ENCODE measurements at regions not wholly inside any gene's neighbourhood (a gene's known extent, or its start where the extent isn't known, plus 50 kb on each side); places are given as distances from the start of the nearest gene placed in this dataset.

DNA sequence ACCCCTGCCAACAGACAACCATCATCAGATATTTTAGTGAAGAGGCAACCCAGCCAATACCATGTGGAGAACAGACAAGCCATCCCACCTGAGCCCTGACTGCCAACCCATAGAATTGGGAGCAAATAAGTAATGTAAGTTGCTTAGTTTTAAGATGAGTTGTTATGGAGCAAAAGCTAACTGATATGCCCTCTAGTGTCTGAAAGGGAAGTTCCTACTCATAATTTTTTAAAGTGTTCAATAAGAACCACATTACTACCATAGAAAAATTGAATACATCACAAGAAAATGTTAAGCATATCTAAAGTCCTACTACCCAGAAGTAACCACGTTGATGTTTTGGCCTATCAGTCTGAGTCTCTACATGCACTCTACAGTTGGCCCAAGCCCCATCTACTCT, 50.8 kb upstream of the SLC36A4 start:
- H3K36me3 ChIP-seq (replicated peaks in 1 of 2): no peaks in the 10 kb centered on the region
- 12 to 25% (median 22%) methylated on average over 1 of the region's 1 CpG for WGBS, 4 donors
- peaks cover 17 to 21% of the 10 kb centered on the region in 2 donors for H3K4me1 ChIP-seq (replicated peaks in 1 of 2)
- no peak overlapping the region for H3K27ac ChIP-seq
- no peak for DNase-seq
- no peak overlapping the region for H3K4me3 ChIP-seq
- no peak for TF ChIP-seq POLR2A (IDR thresholded peaks at IDR 0.05)
- TF ChIP-seq, protein P1, sequence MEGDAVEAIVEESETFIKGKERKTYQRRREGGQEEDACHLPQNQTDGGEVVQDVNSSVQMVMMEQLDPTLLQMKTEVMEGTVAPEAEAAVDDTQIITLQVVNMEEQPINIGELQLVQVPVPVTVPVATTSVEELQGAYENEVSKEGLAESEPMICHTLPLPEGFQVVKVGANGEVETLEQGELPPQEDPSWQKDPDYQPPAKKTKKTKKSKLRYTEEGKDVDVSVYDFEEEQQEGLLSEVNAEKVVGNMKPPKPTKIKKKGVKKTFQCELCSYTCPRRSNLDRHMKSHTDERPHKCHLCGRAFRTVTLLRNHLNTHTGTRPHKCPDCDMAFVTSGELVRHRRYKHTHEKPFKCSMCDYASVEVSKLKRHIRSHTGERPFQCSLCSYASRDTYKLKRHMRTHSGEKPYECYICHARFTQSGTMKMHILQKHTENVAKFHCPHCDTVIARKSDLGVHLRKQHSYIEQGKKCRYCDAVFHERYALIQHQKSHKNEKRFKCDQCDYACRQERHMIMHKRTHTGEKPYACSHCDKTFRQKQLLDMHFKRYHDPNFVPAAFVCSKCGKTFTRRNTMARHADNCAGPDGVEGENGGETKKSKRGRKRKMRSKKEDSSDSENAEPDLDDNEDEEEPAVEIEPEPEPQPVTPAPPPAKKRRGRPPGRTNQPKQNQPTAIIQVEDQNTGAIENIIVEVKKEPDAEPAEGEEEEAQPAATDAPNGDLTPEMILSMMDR (IDR thresholded peaks at IDR 0.05): no peak
- intact Hi-C loops (cut with DNase I): no loop called here
- H3K9me3 ChIP-seq (replicated peaks in 1 of 3): no peaks in the 10 kb centered on the region
- no peaks in the 10 kb centered on the region for H3K27me3 ChIP-seq

DNA sequence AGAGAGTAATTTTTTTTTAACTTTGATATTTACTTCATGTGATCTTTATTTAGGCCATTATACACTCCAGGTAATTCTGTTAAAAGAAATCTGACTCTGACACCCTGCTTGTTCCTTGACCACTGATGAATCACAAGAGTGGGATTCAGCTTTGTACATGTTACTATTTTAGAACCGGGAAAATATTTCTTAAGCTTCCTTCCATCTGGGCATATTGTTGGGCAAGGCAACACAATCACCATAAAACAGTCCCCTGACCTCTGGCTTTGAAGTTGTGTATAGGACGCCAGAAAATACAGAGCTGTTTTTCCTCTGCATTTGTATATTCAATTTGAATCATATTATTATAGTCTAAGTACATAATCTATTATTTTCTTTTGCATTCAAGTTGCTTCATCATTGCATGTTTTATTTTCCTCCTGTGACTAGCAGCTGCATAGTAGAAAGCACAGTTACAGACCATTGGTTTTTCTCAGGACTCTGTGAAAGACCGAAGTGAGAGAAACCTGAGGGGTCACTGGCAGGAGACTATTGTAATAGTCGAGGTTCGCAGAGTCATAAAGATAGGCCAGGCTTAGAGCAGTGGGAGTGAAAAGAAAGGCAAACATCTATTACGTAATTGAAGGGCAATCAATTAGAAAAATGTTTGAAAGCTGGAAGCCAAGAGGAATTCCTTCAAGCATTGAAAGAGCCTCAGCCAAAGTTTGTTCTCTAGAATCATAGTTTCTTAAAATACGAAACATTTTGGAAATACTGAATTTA, 51.8 kb upstream of the SLC36A4 start:
- no peaks in the 10 kb centered on the region for H3K9me3 ChIP-seq (replicated peaks in 1 of 3)
- no peak for DNase-seq
- H3K27me3 ChIP-seq: no peaks in the 10 kb centered on the region
- H3K36me3 ChIP-seq (replicated peaks in 1 of 2): no peaks in the 10 kb centered on the region
- peaks cover 17 to 21% of the 10 kb centered on the region in 2 donors for H3K4me1 ChIP-seq (replicated peaks in 1 of 2)
- no peak overlapping the region for H3K27ac ChIP-seq
- intact Hi-C loops (cut with DNase I): no loop called here
- TF ChIP-seq, protein P1 (IDR thresholded peaks at IDR 0.05): no peak
- no peak for TF ChIP-seq POLR2A (IDR thresholded peaks at IDR 0.05)
- no peak overlapping the region for H3K4me3 ChIP-seq
- WGBS, 4 donors: 27 to 37% (median 34%) methylated on average over 7 of the region's 7 CpGs

DNA sequence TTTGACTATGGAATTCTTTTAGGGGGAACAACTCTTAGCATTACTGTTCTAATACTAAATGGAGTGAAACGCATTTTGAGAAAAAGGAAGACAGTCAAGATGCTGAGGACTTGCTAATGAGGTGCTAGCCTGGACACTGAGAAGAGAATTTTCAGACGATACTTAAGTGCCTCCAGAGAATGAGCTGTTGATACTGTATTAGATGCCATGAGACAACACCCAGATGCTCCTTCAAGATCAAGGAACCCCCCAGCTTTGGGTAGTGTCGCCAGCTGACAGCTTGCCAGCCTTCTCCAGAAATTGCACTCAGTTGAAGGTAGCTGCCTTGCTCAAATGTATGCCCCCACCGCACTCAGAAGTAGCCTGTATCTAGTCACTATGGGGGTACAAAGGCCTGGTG, 52.5 kb upstream of the SLC36A4 start:
- H3K4me1 ChIP-seq (replicated peaks in 1 of 2): peaks cover 17 to 21% of the 10 kb centered on the region in 2 donors
- TF ChIP-seq, protein P1 (IDR thresholded peaks at IDR 0.05): no peak
- no peak for TF ChIP-seq POLR2A (IDR thresholded peaks at IDR 0.05)
- no peaks in the 10 kb centered on the region for H3K27me3 ChIP-seq
- intact Hi-C loops (cut with DNase I): no loop called here
- H3K4me3 ChIP-seq: no peak overlapping the region
- H3K36me3 ChIP-seq (replicated peaks in 1 of 2): no peaks in the 10 kb centered on the region
- WGBS, 4 donors: 84 to 88% (median 85%) methylated on average over 4 of the region's 4 CpGs
- no peak for DNase-seq
- no peaks in the 10 kb centered on the region for H3K9me3 ChIP-seq (replicated peaks in 1 of 3)
- H3K27ac ChIP-seq: peak overlapping the region in 1 of 5 donors; percentile 6

DNA sequence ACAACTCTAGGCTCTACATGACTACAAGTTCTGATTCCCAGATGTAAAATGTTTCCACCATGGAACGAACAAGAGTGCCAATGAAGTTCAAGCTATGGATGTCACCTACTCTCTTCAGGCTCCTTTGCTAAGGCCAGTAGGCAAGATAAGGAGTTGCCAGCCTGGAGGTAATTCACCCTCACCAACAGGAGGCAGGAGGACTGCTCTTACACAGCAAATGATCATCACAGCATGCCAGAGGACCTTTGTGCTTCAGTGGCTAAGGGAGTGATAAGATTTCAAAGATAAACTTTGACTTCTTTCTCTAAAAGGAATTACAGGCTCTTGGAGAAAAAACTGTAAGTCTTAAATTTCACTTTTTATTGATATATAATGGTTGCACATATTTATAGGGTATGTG, 54.1 kb upstream of the SLC36A4 start:
- intact Hi-C loops (cut with DNase I): no loop called here
- 93 to 100% (median 95%) methylated on average over 1 of the region's 1 CpG for WGBS, 4 donors

More for the DNA sequence above, 54.1 kb upstream of the SLC36A4 start:
- peak in 1 of 7 donors; percentile 19 for DNase-seq
- TF ChIP-seq, protein P1 (IDR thresholded peaks at IDR 0.05): no peak
- TF ChIP-seq POLR2A (IDR thresholded peaks at IDR 0.05): no peak
- Histone ChIP-seq H3K27me3 (no peaks in the 10 kb centered on the region), H3K4me3 (no peak overlapping the region), H3K4me1 (replicated peaks in 1 of 2) (peaks cover 17 to 21% of the 10 kb centered on the region in 2 donors), H3K9me3 (replicated peaks in 1 of 3) (no peaks in the 10 kb centered on the region), H3K27ac (no peak overlapping the region), H3K36me3 (replicated peaks in 1 of 2) (no peaks in the 10 kb centered on the region)
